ENCODE measurements at regions not wholly inside any gene's neighbourhood (a gene's known extent, or its start where the extent isn't known, plus 50 kb on each side); places are given as distances from the start of the nearest gene placed in this dataset.

DNA sequence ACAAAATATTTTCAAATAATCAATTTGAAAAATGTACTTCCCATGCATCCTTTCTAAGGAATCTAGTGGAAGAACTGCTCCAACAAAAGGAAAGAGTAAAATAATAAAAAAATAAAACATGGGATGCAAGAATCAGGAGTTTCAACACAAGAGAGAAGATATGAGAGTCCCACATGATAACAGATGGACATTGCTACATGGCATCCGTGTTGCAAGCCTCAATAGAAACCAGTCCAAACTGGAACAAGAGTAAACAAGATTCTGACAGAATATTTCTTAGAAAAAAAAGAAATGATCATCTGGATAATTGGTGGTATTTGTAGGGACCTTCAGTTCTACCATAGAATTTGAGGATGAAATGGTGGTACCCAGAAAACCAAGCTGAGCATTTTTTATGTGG lies 186.8 kb downstream of the FRK start (continued):
- TF ChIP-seq RFX5 (IDR thresholded peaks at IDR 0.05; ENCODE audit: borderline replicate concordance, low read depth, low read length) (no peak), NRF1 (IDR thresholded peaks at IDR 0.05; ENCODE audit: low read depth, low read length) (no peak), SIN3A (conservative IDR thresholded peaks at IDR 0.05 in 1 of 2, IDR thresholded peaks at IDR 0.05 in 1 of 2; ENCODE audit: low read depth in 1 of 2, low read length in 2 of 2) (no peak)
